Activated T-cell treated with anti-CD3 and anti-CD28 coated beads for 24 hours (primary cell): ENCODE measurements at regions not wholly inside any gene's neighbourhood (a gene's known extent, or its start where the extent isn't known, plus 50 kb on each side); places are given as distances from the start of the nearest gene placed in this dataset.

Experiments used
- DNase-seq: peaks from one replicate; pipeline ENCODE4 v3.0.0-alpha.2; 2020; ENCODE audit warnings: low read depth

DNA sequence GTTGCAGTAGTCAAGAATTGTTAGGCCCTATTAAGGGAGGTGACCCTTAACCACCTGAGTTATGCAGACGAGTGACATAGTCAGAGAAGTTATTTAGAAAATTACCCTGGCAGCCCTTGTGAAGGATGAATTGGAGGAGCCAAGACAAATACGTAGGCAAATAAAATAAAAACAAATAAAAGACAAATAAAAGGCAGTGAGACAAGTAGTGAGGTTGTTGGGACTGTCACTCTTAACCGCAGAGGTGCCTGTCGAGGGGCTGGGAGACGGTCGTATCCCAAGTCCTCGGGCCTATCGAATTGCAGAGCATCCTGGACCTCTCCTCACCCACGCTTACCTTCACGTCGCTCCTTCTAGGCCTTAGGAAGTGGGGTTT is 58.0 kb upstream of the ZC4H2 start:
- DNase-seq, result no peak
